H1 (cell line): ENCODE measurements at regions not wholly inside any gene's neighbourhood (a gene's known extent, or its start where the extent isn't known, plus 50 kb on each side); places are given as distances from the start of the nearest gene placed in this dataset.
"Not testable (repeated sequence)": the region's sequence is repeated elsewhere in the genome, so short reads cannot be mapped to it uniquely, and the experiment has no call there.

Source experiments
- CTCF ChIA-PET: fragments of 300-600 bp; sonication (Branson Sonifier 250); formaldehyde crosslinking; loops from one replicate; lab custom pipeline; 2021; ENCODE audit not compliant: partially characterized antibody; lab: Charles Lee
- POLR2A ChIA-PET: fragments of 300-600 bp; sonication (Branson Sonifier 250); formaldehyde crosslinking; loops from one replicate; lab custom pipeline; 2021; ENCODE audit warnings: inconsistent platforms; ENCODE audit not compliant: partially characterized antibody; lab: Charles Lee
- DNase-seq, 2 experiments: peaks; one replicate each; pipeline versions ENCODE4 v3.0.0 to v3.0.0-alpha.2; 2010 to 2022; ENCODE audit warnings: low spot score in 2 of 2, low read depth in 1 of 2, mixed read lengths in 1 of 2
- FAIRE-seq: peaks from 2 replicates; lab custom pipeline; 2011; peaks lifted over from hg19 to GRCh38; lab: Jason Lieb, UNC
- H2AFZ ChIP-seq: 2 replicates; pipeline ENCODE4 v1.8.1; 2012; ENCODE audit warnings: low read length, inconsistent platforms
- H2AK5ac ChIP-seq: 2 replicates; pipeline ENCODE4 v1.6.1; 2013; ENCODE audit warnings: low read depth, low read length
- H2BK120ac ChIP-seq: replicated peaks from 2 replicates; pipeline ENCODE3; 2013; ENCODE audit warnings: low read depth, low read length, inconsistent platforms
- H2BK12ac ChIP-seq: 2 replicates; pipeline ENCODE4 v1.6.1; 2013; ENCODE audit warnings: low read depth, low read length
- H2BK15ac ChIP-seq: 2 replicates; pipeline ENCODE4 v1.6.1; 2013; ENCODE audit warnings: low read length
- H2BK20ac ChIP-seq: 2 replicates; pipeline ENCODE4 v1.6.1; 2013; ENCODE audit warnings: low read length
- H2BK5ac ChIP-seq: 2 replicates; pipeline ENCODE4 v1.6.1; 2013; ENCODE audit warnings: low read depth, low read length
- H3K14ac ChIP-seq: 2 replicates; pipeline ENCODE4 v1.6.1; 2013; ENCODE audit warnings: inconsistent platforms; ENCODE audit not compliant: insufficient read length
- H3K18ac ChIP-seq: 2 replicates; pipeline ENCODE4 v1.6.1; 2013; ENCODE audit warnings: low read length; ENCODE audit errors: extremely low read depth
- H3K23ac ChIP-seq: 2 replicates; pipeline ENCODE4 v1.6.1; 2013; ENCODE audit warnings: inconsistent platforms; ENCODE audit not compliant: insufficient read length
- H3K23me2 ChIP-seq: 2 replicates; pipeline ENCODE4 v1.6.1; 2013; ENCODE audit warnings: low read depth, low read length
- H3K27ac ChIP-seq: 2 replicates; pipeline ENCODE4 v1.6.1; 2011; ENCODE audit warnings: low read depth, low read length, inconsistent platforms
- H3K27me3 ChIP-seq, 4 experiments: replicated peaks in 1 of 4; 1 replicate in 1 of 4; 2 replicates in 3 of 4; pipeline versions ENCODE4 v1.6.1 to v1.8.1; 2011 to 2013; ENCODE audit warnings: low read length in 3 of 4, mild to moderate bottlenecking in 3 of 4, inconsistent platforms in 2 of 4, mixed read lengths in 2 of 4, moderate library complexity in 1 of 4; ENCODE audit not compliant: control insufficient read depth in 3 of 4, insufficient read depth in 3 of 4; ENCODE audit errors: extremely low read depth in 1 of 4
- H3K36me3 ChIP-seq, 4 experiments: 2 replicates each; pipeline versions ENCODE4 v1.6.1 to v1.8.1; 2011 to 2013; ENCODE audit warnings: mild to moderate bottlenecking in 4 of 4, low read length in 3 of 4, moderate library complexity in 2 of 4, control low read depth in 1 of 4, inconsistent platforms in 1 of 4; ENCODE audit not compliant: insufficient read depth in 4 of 4, control insufficient read depth in 2 of 4
- H3K4ac ChIP-seq: replicated peaks from 2 replicates; pipeline ENCODE3; 2013; ENCODE audit warnings: low read length, low read depth, mixed read lengths, inconsistent platforms; ENCODE audit not compliant: insufficient read length
- H3K4me1 ChIP-seq, 4 experiments: replicated peaks in 1 of 4; 1 replicate in 1 of 4; 2 replicates in 3 of 4; pipeline versions ENCODE4 v1.6.1 to v1.8.1; 2011 to 2013; ENCODE audit warnings: low read length in 3 of 4, inconsistent platforms in 2 of 4, mixed read lengths in 1 of 4; ENCODE audit not compliant: insufficient read depth in 4 of 4, control insufficient read depth in 3 of 4
- H3K4me2 ChIP-seq, 2 experiments: 2 replicates each; pipeline versions ENCODE4 v1.6.1 to v1.8.1; 2011 to 2013; ENCODE audit warnings: low read depth in 2 of 2, low read length in 2 of 2, control low read depth in 1 of 2, inconsistent platforms in 1 of 2, mild to moderate bottlenecking in 1 of 2; ENCODE audit not compliant: insufficient read depth in 1 of 2
- H3K4me3 ChIP-seq, 4 experiments: fragments of 200-600, 300-600 bp in 1 of 4; sonication (generic), shearing (Covaris generic), sonication (Bioruptor Twin) in 1 of 4; 2 replicates each; pipeline versions ENCODE4 v1.5.1 to v1.8.1; 2011 to 2016; ENCODE audit warnings: low read length in 4 of 4, low read depth in 3 of 4, control low read depth in 2 of 4, inconsistent platforms in 2 of 4, mild to moderate bottlenecking in 2 of 4, mixed read lengths in 1 of 4, moderate library complexity in 1 of 4; ENCODE audit not compliant: insufficient read depth in 2 of 4; ENCODE audit errors: extremely low read depth in 1 of 4
- H3K56ac ChIP-seq: replicated peaks from 2 replicates; pipeline ENCODE3; 2013; ENCODE audit warnings: low read depth, mild to moderate bottlenecking, mixed read lengths, low read length, inconsistent platforms; ENCODE audit not compliant: insufficient read length
- H3K79me1 ChIP-seq: 2 replicates; pipeline ENCODE4 v1.6.1; 2013; ENCODE audit warnings: low read depth, low read length, control low read depth
- H3K79me2 ChIP-seq, 2 experiments: 2 replicates each; pipeline versions ENCODE4 v1.6.1 to v1.8.1; 2012 to 2013; ENCODE audit warnings: low read length in 2 of 2, mild to moderate bottlenecking in 2 of 2, inconsistent platforms in 1 of 2; ENCODE audit not compliant: insufficient read depth in 2 of 2, control insufficient read depth in 1 of 2
- H3K9ac ChIP-seq, 4 experiments: replicated peaks in 1 of 4; 1 replicate in 1 of 4; 2 replicates in 3 of 4; pipeline versions ENCODE4 v1.6.1 to v1.8.1; 2011 to 2013; ENCODE audit warnings: low read depth in 3 of 4, low read length in 3 of 4, control low read depth in 2 of 4, mild to moderate bottlenecking in 2 of 4, moderate library complexity in 2 of 4, inconsistent platforms in 1 of 4; ENCODE audit errors: extremely low read depth in 1 of 4
- H3K9me3 ChIP-seq, 2 experiments: 2 replicates each; pipeline versions ENCODE4 v1.6.1 to v1.8.1; 2012 to 2013; ENCODE audit warnings: mild to moderate bottlenecking in 2 of 2, moderate library complexity in 2 of 2, control low read depth in 1 of 2, inconsistent platforms in 1 of 2, low read depth in 1 of 2, low read length in 1 of 2, mixed read lengths in 1 of 2; ENCODE audit not compliant: insufficient read depth in 2 of 2
- H4K20me1 ChIP-seq, 2 experiments: replicated peaks in 1 of 2; 2 replicates each; pipeline versions ENCODE3 to v1.8.1; 2011 to 2013; ENCODE audit warnings: inconsistent platforms in 2 of 2, low read length in 2 of 2, mild to moderate bottlenecking in 1 of 2; ENCODE audit not compliant: insufficient read depth in 2 of 2, control insufficient read depth in 1 of 2
- H4K5ac ChIP-seq: 2 replicates; pipeline ENCODE4 v1.6.1; 2013; ENCODE audit warnings: low read length, low read depth, mixed read lengths, inconsistent platforms; ENCODE audit not compliant: insufficient read length
- H4K8ac ChIP-seq: 2 replicates; pipeline ENCODE4 v1.8.0; 2013; ENCODE audit warnings: mild to moderate bottlenecking, moderate library complexity, low read length, inconsistent platforms; ENCODE audit not compliant: insufficient read depth; ENCODE audit errors: extremely low read depth
- H4K91ac ChIP-seq: replicated peaks from 2 replicates; pipeline ENCODE3; 2013; ENCODE audit warnings: low read length, mixed read lengths, inconsistent platforms; ENCODE audit not compliant: insufficient read length
- WGBS, 2 experiments: shearing (Covaris generic) in 1 of 2; methylation state at CpG; one replicate each; pipeline versions ENCODE4 v1.1.6 to v1.1.7; 2013 to 2015; ENCODE audit warnings: low lambda C conversion rate in 2 of 2, mixed read lengths in 2 of 2, inconsistent platforms in 1 of 2, low coverage in 1 of 2, missing lambda C conversion rate in 1 of 2; ENCODE audit not compliant: insufficient replicate concordance in 2 of 2, insufficient coverage in 1 of 2, insufficient read length in 1 of 2; ENCODE audit errors: extremely low coverage in 1 of 2, missing lambda C conversion rate in 1 of 2; 5-methylcytosine and 5-hydroxymethylcytosine counted together

DNA sequence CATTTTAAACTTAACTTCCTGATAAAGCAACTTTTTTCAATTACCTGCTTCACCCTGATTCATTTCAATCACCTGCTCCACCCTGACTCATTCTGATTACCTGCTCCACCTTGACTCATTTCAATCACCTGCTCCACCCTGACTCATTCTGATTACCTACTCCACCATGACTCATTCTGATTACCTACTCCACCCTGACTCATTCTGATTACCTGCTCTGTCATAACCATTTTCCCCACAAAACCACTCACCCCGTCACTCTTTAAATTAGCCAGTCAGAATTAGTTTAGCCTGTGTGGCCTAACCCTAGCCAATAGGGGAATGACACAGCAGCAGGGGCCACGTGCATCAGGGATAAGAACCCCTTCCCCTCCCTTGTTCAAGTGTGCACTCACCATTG is 300.5 kb downstream of the PAPSS1 start:
- CTCF ChIA-PET, H3K23me2 ChIP-seq: not testable (repeated sequence)

More for the DNA sequence above, 300.5 kb downstream of the PAPSS1 start:
- H3K56ac ChIP-seq, H3K27ac ChIP-seq, H3K27me3 ChIP-seq, POLR2A ChIA-PET, H3K79me2 ChIP-seq, H3K18ac ChIP-seq, H3K9ac ChIP-seq, H2BK15ac ChIP-seq, H3K4ac ChIP-seq, H4K20me1 ChIP-seq, H2BK12ac ChIP-seq, H3K23ac ChIP-seq, FAIRE-seq, H4K8ac ChIP-seq, H2AFZ ChIP-seq, DNase-seq, H2BK120ac ChIP-seq, H3K4me3 ChIP-seq, H4K91ac ChIP-seq, H2BK5ac ChIP-seq, H2BK20ac ChIP-seq, H3K36me3 ChIP-seq, H3K9me3 ChIP-seq, H3K4me1 ChIP-seq, H3K4me2 ChIP-seq, H2AK5ac ChIP-seq, H4K5ac ChIP-seq, H3K14ac ChIP-seq, H3K79me1 ChIP-seq: not testable (repeated sequence)
- 92% methylated on average over 2 of the region's 2 CpGs; no CpG with 5 or more reads in 1 of the 2 experiments for WGBS, 2 experiments
